Inflammatory macrophage treated with lipopolysaccharide for 1 hour (primary cell): ENCODE measurements at regions not wholly inside any gene's neighbourhood (a gene's known extent, or its start where the extent isn't known, plus 50 kb on each side); places are given as distances from the start of the nearest gene placed in this dataset.

ENCODE experiments used
- DNase-seq, 2 donors: peaks; one replicate each; pipeline ENCODE4 v3.0.0-alpha.2; 2020 to 2022

DNA sequence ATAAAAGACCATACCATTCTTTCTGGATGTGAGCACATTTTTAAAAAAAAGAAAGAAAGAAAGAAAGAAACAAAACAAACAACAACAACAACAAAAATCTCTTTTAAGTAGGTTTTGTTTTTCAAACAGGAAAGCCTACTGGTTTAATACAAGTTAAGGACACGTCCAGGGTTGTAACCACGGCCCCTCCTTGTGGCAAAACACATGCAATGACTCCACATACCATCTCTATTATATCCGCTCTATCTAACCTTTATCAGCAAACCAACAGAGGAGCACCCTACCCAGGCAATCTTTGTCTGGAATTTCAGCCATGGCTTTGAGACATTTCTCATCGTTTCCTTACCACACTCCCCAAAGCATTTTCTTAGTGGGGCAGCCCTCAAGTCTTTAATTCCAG, 360.5 kb upstream of the TMPO start:
- DNase-seq = no peak

- no peak for DNase-seq
Measured at GRCh38 chr12:98156697-98157096, 358.7 kb upstream of the TMPO start.

GRCh38 chr12:98162906-98163678, 352.3 kb upstream of the TMPO start:
- no peak for DNase-seq

GRCh38 chr12:98172304-98172703, 343.1 kb upstream of the TMPO start:
- DNase-seq = no peak

DNA sequence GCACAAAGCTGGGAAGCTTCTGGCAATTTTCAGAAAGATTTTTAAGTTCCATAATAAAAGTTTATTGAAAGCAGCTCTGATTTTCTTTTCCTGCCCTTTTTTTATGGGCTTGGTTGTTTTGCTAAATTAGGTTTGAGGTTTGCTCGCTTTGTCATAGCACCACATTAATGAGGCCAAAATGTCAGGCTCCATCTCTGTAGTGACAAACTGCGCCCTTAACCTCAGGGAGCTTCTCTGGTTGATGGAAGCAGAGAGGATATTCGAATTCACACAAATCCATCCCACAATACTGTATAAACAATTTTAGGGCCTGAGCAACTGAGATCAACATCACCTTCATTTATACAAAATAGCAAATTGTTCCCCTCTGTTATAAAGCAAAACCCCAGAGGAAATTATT, 342.6 kb upstream of the TMPO start:
- DNase-seq = no peak

GRCh38 chr12:98173773-98174427, 341.5 kb upstream of the TMPO start:
- DNase-seq = no peak

- DNase-seq = no peak
Measured at GRCh38 chr12:98174428-98174809, 341.0 kb upstream of the TMPO start.

DNA sequence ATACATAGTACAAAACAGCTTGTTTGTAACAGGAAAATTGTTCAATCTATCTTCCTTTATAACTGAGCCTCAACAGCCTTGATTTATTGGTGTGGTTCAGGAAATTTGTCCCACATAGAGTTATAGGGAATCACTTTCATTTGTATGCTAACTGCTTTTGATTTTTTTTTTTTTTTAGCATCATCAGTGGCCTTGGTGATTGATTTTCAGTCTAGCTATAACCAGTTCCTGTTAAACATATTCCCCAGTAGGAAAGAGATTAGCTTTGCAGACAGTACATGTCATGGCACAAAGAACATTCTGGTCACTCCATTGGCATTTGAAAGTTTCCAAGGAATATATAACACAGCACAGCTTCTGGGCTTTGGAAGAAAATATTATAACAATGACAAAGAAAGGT, 337.3 kb upstream of the TMPO start:
- no peak for DNase-seq

GRCh38 chr12:98179151-98179550, 336.2 kb upstream of the TMPO start:
- no peak for DNase-seq

DNA sequence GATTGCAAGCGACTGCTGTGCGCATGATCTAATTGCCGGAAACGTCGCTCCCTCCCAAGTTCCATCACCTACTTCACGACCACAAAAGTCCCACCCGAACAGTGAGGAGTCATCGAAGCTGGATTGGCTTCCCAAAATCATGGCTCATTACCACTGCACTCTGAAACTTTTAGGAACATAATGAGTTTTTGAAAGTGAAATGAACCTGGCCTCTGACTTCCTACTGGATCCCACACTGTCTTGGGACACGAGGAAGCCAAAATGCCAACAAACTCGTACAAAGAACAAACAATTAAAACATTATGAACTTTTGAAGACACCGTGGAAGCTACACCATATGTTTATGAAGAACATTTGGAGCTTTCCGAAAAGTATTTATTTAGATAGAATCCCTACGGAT, 334.8 kb upstream of the TMPO start:
- DNase-seq = no peak

- no peak for DNase-seq
Measured at GRCh38 chr12:98182821-98183220, 332.6 kb upstream of the TMPO start.

DNA sequence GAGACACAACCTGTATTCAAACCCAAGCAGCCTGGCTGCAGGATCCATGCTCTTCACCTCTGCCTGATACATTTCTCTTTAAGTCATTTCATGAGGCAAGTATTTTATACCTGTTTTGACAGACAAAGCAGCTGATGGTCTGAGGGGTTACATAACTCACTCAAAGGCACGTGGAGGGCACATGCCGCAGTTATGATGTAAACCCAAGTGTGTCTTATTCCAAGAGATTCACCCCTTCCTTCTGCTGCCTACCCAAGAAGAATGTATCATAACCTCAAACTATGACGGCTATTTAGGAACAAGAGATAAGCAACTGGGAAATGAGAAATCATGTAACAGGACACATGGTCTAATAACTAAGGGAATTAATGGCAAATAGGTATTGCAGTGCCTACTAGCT, 329.8 kb upstream of the TMPO start:
- DNase-seq = no peak

DNA sequence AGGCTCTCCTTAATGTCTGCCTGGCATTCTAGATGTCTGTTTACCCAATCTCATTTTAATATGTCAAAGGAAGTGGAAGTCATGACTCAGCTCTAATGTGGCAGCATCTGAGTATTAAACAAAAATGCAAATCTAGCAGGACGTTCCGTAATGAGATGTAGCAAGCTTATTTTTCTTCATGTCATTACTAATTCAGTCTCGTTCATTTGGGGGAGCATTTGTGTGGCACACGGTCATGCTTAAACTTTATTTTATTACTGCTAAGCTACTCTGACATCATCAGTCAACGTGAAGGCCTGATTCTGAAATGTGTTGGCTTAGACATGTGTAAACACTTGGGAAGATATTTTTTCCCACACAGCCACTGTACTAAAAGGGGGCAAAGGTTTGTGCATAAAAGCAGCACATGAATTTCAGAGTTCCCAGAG, 326.7 kb upstream of the TMPO start:
- peak; percentile 10 to 40 for DNase-seq

- no peak for DNase-seq
Measured at GRCh38 chr12:98194591-98194990, 320.8 kb upstream of the TMPO start.

- no peak for DNase-seq
Measured at GRCh38 chr12:98198261-98198982, 317.0 kb upstream of the TMPO start.

DNA sequence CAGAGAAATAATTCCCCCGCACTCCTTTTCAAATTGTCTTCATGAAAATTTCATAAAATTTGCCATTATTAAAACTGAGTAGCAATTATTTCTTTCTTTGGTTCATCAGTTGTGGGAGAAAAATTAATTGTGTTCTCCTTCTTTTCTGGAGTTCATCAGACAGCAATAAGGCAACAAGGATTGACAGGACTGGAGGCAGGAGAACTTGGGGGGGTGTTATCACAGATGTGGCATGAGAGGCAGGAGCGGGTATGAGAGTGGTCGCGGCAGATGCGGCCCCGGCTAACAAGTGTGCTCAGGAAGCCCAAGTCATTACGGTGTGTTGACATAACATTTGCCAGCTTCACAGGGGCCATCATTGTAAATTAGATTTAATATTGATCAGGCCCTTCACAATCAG, 306.6 kb upstream of the TMPO start:
- DNase-seq = no peak

GRCh38 chr12:98211909-98212695, 303.3 kb upstream of the TMPO start:
- no peak for DNase-seq

- DNase-seq = no peak
Measured at GRCh38 chr12:98213556-98213955, 301.8 kb upstream of the TMPO start.

DNA sequence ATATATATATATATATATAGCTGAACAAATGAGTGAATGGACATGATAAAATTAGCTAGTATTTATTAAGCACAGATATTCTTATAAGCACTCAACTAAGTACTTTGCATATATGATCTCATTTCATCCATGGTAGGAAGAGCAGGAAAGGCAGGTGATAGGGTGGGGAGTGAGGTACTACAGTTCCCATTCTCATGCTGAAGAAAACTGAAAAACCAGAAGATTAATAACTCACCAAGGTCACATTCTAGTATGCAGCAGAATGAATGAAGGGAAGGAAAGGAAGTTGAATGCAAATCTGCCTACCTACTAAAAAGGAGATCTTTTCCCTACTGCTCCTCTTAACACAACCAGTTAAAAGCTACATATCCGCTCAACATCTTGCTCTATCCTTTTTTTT, 298.1 kb upstream of the TMPO start:
- DNase-seq = no peak

GRCh38 chr12:98220636-98221035, 294.8 kb upstream of the TMPO start:
- no peak for DNase-seq

DNA sequence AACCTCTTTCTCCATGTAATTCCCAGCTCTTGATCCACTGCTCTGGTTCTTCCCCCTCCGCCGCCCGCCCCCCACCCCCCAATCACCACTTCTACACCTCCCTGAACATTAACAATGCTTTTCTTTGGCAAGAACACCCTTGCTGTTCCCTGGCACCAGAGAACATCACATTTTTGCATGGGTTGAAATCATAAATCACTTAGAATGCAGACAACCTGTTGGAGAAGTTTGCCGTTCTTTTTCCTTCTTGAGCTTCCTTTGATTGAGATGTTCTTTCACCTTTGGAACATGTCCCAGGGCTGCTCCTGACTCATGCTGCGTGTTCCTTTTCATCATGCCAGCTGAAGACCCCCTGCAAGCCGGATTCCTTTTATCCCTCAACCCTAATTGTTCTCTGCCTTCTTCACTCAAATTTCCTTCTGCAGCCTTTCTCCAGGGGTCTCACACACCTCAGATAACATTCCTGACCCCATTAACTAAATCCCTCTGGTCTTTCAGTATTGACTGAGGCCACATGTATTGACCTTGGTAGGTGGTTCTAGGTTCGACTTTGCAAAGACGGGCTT, 294.1 kb upstream of the TMPO start:
- DNase-seq = no peak

DNA sequence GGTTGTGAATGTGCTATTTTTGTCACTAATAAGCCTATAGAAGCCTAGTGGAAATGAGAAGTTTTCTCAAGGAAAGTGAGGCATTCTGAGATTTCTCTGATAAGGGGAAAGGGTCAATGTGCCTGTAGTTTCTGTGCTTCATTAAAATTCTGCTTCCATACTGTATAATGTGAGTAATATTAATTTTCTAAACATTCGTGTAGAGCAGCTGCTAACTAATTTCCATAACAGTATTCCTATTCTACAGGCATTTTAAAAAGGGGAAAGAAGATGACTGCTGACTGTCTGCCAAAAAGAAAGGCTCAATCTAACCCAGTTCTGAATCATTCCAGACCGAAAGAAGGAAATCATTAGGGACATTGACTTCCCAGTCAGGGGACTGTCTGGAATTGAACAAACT, 293.3 kb upstream of the TMPO start:
- no peak for DNase-seq
